Endothelial cell of umbilical vein (primary cell): ENCODE measurements at regions not wholly inside any gene's neighbourhood (a gene's known extent, or its start where the extent isn't known, plus 50 kb on each side); places are given as distances from the start of the nearest gene placed in this dataset.

ENCODE experiments used
- BruUV-seq: library from RNA; stranded (reverse); fragments of 400-500 nt; replicated peaks from 2 replicates; lab custom pipeline; 2021; lab: Mats Ljungman, UMichigan
- CTCF ChIA-PET: fragments of 300-600, 350-600 bp; sonication (Branson Sonifier 250); formaldehyde crosslinking; loops from one replicate; lab custom pipeline; 2021; ENCODE audit warnings: antibody characterized with exemption, inconsistent platforms; lab: Charles Lee
- POLR2A ChIA-PET: fragments of 300-600, 350-600 bp; sonication (Branson Sonifier 250); formaldehyde crosslinking; loops from one replicate; lab custom pipeline; 2021; ENCODE audit warnings: antibody characterized with exemption, inconsistent platforms; lab: Charles Lee
- DNase-seq: peaks from one replicate; pipeline ENCODE4 v3.0.0-alpha.2; 2011; ENCODE audit warnings: low read depth, low spot score
- FAIRE-seq: peaks from 2 replicates; lab custom pipeline; 2011; peaks lifted over from hg19 to GRCh38; lab: Jason Lieb, UNC
- H2AFZ ChIP-seq: 2 replicates; pipeline ENCODE4 v1.6.0; 2012; ENCODE audit warnings: low read depth, low read length, control low read depth, inconsistent platforms
- H3K27ac ChIP-seq: 2 replicates; pipeline ENCODE4 v1.5.1; 2011; ENCODE audit warnings: low read depth, mild to moderate bottlenecking, control low read depth, low read length, moderate library complexity; ENCODE audit not compliant: insufficient read depth
- H3K27me3 ChIP-seq, 2 experiments: 2 replicates each; pipeline versions ENCODE4 v1.6.0 to v1.6.1; 2011; ENCODE audit warnings: low read length in 2 of 2, mixed read lengths in 1 of 2; ENCODE audit not compliant: control insufficient read depth in 2 of 2, insufficient read depth in 2 of 2
- H3K36me3 ChIP-seq, 2 experiments: 2 replicates in 1 of 2; 3 replicates in 1 of 2; pipeline ENCODE4 v1.5.1; 2011; ENCODE audit warnings: low read length in 2 of 2, mild to moderate bottlenecking in 1 of 2, moderate library complexity in 1 of 2; ENCODE audit not compliant: control insufficient read depth in 2 of 2, insufficient read depth in 2 of 2; ENCODE audit errors: extremely low read depth in 1 of 2
- H3K4me1 ChIP-seq: 3 replicates; pipeline ENCODE4 v1.5.1; 2011; ENCODE audit warnings: mild to moderate bottlenecking, low read length; ENCODE audit not compliant: control insufficient read depth, insufficient read depth; ENCODE audit errors: extremely low read depth
- H3K4me2 ChIP-seq: 2 replicates; pipeline ENCODE4 v1.6.1; 2011; ENCODE audit warnings: low read length, control low read depth, mixed read lengths; ENCODE audit not compliant: insufficient read depth
- H3K4me3 ChIP-seq, 3 experiments: fragments of 200-600 bp in 1 of 3; sonication (generic), shearing (Covaris generic) in 1 of 3; replicated peaks in 1 of 3; 2 replicates each; pipeline ENCODE4 v1.5.1; 2011 to 2016; ENCODE audit warnings: control low read depth in 3 of 3, low read length in 3 of 3, mild to moderate bottlenecking in 2 of 3, inconsistent platforms in 1 of 3, low read depth in 1 of 3, moderate library complexity in 1 of 3; ENCODE audit not compliant: insufficient read depth in 1 of 3
- H3K79me2 ChIP-seq: 2 replicates; pipeline ENCODE4 v1.6.0; 2012; ENCODE audit warnings: low read length, inconsistent platforms; ENCODE audit not compliant: control insufficient read depth, insufficient read depth
- H3K9ac ChIP-seq: replicated peaks from 2 replicates; pipeline ENCODE3; 2011; ENCODE audit warnings: low read length, control low read depth; ENCODE audit not compliant: insufficient read depth; ENCODE audit errors: extremely low read depth
- H3K9me1 ChIP-seq: replicated peaks from 3 replicates; pipeline ENCODE4 v1.6.0; 2011; ENCODE audit warnings: mild to moderate bottlenecking, low read length; ENCODE audit not compliant: control insufficient read depth, insufficient read depth; ENCODE audit errors: extremely low read depth
- H3K9me3 ChIP-seq: replicated peaks from 2 replicates; pipeline ENCODE4 v1.5.1; 2012; ENCODE audit warnings: low read length, inconsistent platforms; ENCODE audit not compliant: control insufficient read depth, insufficient read depth
- H4K20me1 ChIP-seq: replicated peaks from 2 replicates; pipeline ENCODE3; 2011; ENCODE audit warnings: mild to moderate bottlenecking, low read length; ENCODE audit not compliant: control insufficient read depth, insufficient read depth; ENCODE audit errors: extremely low read depth
- EZH2 ChIP-seq: IDR thresholded peaks from 2 replicates; pipeline ENCODE4 v1.6.1; 2012; ENCODE audit warnings: borderline replicate concordance, low read depth, mild to moderate bottlenecking, moderate library complexity, low read length, inconsistent platforms; ENCODE audit not compliant: severe bottlenecking
- FOS ChIP-seq: IDR thresholded peaks from 2 replicates; pipeline ENCODE4 v1.6.1; 2011; ENCODE audit warnings: mild to moderate bottlenecking, low read length, moderate library complexity, borderline replicate concordance; ENCODE audit not compliant: insufficient read depth
- GATA2 ChIP-seq: IDR thresholded peaks from 2 replicates; pipeline ENCODE4 v1.7.0; 2011; ENCODE audit warnings: low read depth, mild to moderate bottlenecking, moderate library complexity, mixed read lengths, low read length; ENCODE audit not compliant: insufficient read length, insufficient read depth
- JUN ChIP-seq: IDR thresholded peaks from 2 replicates; pipeline ENCODE4 v1.6.1; 2011; ENCODE audit warnings: borderline replicate concordance, low read depth; ENCODE audit not compliant: insufficient read length, insufficient read depth
- MAX ChIP-seq: IDR thresholded peaks from 2 replicates; pipeline ENCODE4 v1.6.1; 2011; ENCODE audit not compliant: insufficient read depth, insufficient read length
- MYC ChIP-seq: IDR thresholded peaks from one replicate; pipeline ENCODE4 v1.6.1; 2011; ENCODE audit warnings: mild to moderate bottlenecking, low read depth, low read length
- POLR2A ChIP-seq: IDR thresholded peaks from 2 replicates; pipeline ENCODE4 v1.6.1; 2012; ENCODE audit warnings: low read depth, mild to moderate bottlenecking, control low read depth, low read length
- POLR2AphosphoS5 ChIP-seq: IDR thresholded peaks from 2 replicates; pipeline ENCODE4 v1.6.1; 2012; ENCODE audit warnings: low read depth, mild to moderate bottlenecking, control low read depth, low read length, moderate library complexity; ENCODE audit not compliant: insufficient read depth
- dilution Hi-C: fragments of 300-500 bp; cut with MboI; formaldehyde crosslinking; loops from one replicate; pipeline ENCODE4 v1.15.0; 2019; ENCODE audit warnings: low sequenced_read_pairs; ENCODE audit not compliant: extremely low pct_ligation_motif_present
- intact Hi-C: fragments of 100-400 bp; cut with micrococcal nuclease; formaldehyde crosslinking; loops from one replicate; pipeline ENCODE4 v1.10.0; 2022
- TF ChIP-seq, protein P1 (sequence below), 2 donors: IDR thresholded peaks; 1 replicate in 1 of 2; 2 replicates in 1 of 2; pipeline ENCODE4 v1.5.1; 2011; ENCODE audit warnings: low read length in 2 of 2, mild to moderate bottlenecking in 2 of 2, moderate library complexity in 2 of 2, control low read depth in 1 of 2, inconsistent platforms in 1 of 2, low read depth in 1 of 2; ENCODE audit not compliant: insufficient read depth in 1 of 2; ENCODE audit errors: extremely low read depth in 1 of 2

GRCh38 chr9:90268613-90269012 lies 374.0 kb downstream of the DIRAS2 start:
- no TSS peak for BruUV-seq
- CTCF ChIA-PET = no interaction called here
- dilution Hi-C loops = no loop called here

DNA sequence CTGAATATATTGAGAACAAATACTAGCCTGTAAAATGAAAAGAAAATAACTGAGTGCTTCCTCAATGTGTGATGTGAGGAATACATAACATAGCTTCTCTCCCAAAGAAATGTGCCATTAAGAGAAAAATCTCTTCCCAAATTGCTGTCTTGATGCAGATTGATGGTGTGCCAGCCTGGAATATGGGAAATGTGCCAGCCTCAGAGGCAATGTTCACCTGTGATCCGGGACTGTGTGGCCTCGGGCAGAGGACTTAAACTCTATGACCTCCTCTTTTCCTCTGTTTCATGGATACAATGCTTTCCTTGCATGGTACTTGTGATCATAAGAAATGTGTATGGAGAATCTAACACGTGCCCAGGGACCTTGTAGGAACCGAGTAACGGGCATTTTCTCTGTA lies 370.9 kb downstream of the DIRAS2 start:
- Histone ChIP-seq H3K4me2 (no peak overlapping the region), H3K4me1 (no peaks in the 10 kb centered on the region), H3K79me2 (no peaks in the 10 kb centered on the region), H3K4me3 (no peak overlapping the region), H3K27ac (no peak overlapping the region), H3K27me3 (no peaks in the 10 kb centered on the region), H2AFZ (no peak overlapping the region), H3K9me3 (peaks cover 7% of the 10 kb centered on the region), H3K9ac (no peak overlapping the region), H3K36me3 (no peaks in the 10 kb centered on the region), H4K20me1 (no peaks in the 10 kb centered on the region), H3K9me1 (no peaks in the 10 kb centered on the region)
- FAIRE-seq (no peak), DNase-seq (no peak)
- POLR2A ChIA-PET = no interaction called here
- intact Hi-C loops (no loop called here), dilution Hi-C loops (no loop called here)
- CTCF ChIA-PET = no interaction called here
- BruUV-seq = no TSS peak
- no peak for TF ChIP-seq POLR2A
- TF ChIP-seq GATA2 = no peak
- TF ChIP-seq FOS = no peak
- no peak for TF ChIP-seq EZH2
- TF ChIP-seq MAX = no peak
- TF ChIP-seq JUN = no peak
- TF ChIP-seq, protein P1, sequence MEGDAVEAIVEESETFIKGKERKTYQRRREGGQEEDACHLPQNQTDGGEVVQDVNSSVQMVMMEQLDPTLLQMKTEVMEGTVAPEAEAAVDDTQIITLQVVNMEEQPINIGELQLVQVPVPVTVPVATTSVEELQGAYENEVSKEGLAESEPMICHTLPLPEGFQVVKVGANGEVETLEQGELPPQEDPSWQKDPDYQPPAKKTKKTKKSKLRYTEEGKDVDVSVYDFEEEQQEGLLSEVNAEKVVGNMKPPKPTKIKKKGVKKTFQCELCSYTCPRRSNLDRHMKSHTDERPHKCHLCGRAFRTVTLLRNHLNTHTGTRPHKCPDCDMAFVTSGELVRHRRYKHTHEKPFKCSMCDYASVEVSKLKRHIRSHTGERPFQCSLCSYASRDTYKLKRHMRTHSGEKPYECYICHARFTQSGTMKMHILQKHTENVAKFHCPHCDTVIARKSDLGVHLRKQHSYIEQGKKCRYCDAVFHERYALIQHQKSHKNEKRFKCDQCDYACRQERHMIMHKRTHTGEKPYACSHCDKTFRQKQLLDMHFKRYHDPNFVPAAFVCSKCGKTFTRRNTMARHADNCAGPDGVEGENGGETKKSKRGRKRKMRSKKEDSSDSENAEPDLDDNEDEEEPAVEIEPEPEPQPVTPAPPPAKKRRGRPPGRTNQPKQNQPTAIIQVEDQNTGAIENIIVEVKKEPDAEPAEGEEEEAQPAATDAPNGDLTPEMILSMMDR (IDR thresholded peaks at IDR 0.05; ENCODE audit: extremely low read depth in 1 of 2, insufficient read depth in 1 of 2, low read depth in 1 of 2, low read length in 2 of 2) = no peak
- TF ChIP-seq POLR2AphosphoS5 = no peak
- TF ChIP-seq MYC = no peak

More at GRCh38 chr9:90268613-90269012, 374.0 kb downstream of the DIRAS2 start:
- intact Hi-C loops = no loop called here
- H3K27ac ChIP-seq = no peak overlapping the region
- H2AFZ ChIP-seq = no peak overlapping the region
- no peak for DNase-seq
- H3K36me3 ChIP-seq = no peaks in the 10 kb centered on the region
- H3K27me3 ChIP-seq = no peaks in the 10 kb centered on the region
- no peak for FAIRE-seq
- POLR2A ChIA-PET = no interaction called here
- H3K9ac ChIP-seq = no peak overlapping the region
- H3K4me1 ChIP-seq = no peaks in the 10 kb centered on the region
- H3K4me3 ChIP-seq = no peak overlapping the region
- no peaks in the 10 kb centered on the region for H3K79me2 ChIP-seq
- no peaks in the 10 kb centered on the region for H3K9me1 ChIP-seq
- H3K4me2 ChIP-seq = no peak overlapping the region
- H4K20me1 ChIP-seq = no peaks in the 10 kb centered on the region
- TF ChIP-seq JUN = no peak
- H3K9me3 ChIP-seq = peaks cover 7% of the 10 kb centered on the region
